NB4 (cell line): ENCODE measurements at regions not wholly inside any gene's neighbourhood (a gene's known extent, or its start where the extent isn't known, plus 50 kb on each side); places are given as distances from the start of the nearest gene placed in this dataset.

Experiments
- POLR2A ChIP-seq: IDR thresholded peaks from 2 replicates; pipeline ENCODE4 v1.6.1; 2011; ENCODE audit warnings: mild to moderate bottlenecking; ENCODE audit not compliant: insufficient read length; ENCODE audit errors: extremely low read depth
- TF ChIP-seq, protein P1 (sequence below): IDR thresholded peaks from one replicate; pipeline ENCODE4 v1.5.1; 2012; ENCODE audit warnings: low read depth, low read length

DNA sequence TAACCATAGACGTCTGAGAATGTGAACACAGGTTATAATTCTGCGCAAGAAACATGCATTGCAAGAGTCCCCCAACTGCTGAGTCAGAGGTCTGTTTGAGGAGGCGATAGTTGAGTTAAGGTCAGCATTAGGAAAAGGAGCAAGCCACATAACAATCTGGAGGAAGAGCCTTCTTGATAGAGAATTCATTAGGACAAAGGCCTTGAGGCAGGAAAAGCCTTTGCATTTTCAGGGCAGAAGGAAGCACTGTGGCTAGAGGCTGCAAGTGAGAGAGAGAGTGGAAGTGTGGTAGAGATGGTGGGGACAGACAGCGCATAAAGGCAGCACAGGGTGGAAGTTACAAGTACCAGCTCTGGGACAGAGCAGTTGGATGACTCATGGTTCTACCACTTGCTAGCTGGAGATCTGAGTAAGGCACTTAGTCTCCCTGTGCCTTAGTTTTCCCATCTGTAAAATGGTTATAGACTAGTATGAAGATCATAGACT is 125.8 kb upstream of the LNX1 start:
- TF ChIP-seq, protein P1, sequence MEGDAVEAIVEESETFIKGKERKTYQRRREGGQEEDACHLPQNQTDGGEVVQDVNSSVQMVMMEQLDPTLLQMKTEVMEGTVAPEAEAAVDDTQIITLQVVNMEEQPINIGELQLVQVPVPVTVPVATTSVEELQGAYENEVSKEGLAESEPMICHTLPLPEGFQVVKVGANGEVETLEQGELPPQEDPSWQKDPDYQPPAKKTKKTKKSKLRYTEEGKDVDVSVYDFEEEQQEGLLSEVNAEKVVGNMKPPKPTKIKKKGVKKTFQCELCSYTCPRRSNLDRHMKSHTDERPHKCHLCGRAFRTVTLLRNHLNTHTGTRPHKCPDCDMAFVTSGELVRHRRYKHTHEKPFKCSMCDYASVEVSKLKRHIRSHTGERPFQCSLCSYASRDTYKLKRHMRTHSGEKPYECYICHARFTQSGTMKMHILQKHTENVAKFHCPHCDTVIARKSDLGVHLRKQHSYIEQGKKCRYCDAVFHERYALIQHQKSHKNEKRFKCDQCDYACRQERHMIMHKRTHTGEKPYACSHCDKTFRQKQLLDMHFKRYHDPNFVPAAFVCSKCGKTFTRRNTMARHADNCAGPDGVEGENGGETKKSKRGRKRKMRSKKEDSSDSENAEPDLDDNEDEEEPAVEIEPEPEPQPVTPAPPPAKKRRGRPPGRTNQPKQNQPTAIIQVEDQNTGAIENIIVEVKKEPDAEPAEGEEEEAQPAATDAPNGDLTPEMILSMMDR, result no peak
- TF ChIP-seq POLR2A, result no peak
